ENCODE measurements at regions not wholly inside any gene's neighbourhood (a gene's known extent, or its start where the extent isn't known, plus 50 kb on each side); places are given as distances from the start of the nearest gene placed in this dataset.

DNA sequence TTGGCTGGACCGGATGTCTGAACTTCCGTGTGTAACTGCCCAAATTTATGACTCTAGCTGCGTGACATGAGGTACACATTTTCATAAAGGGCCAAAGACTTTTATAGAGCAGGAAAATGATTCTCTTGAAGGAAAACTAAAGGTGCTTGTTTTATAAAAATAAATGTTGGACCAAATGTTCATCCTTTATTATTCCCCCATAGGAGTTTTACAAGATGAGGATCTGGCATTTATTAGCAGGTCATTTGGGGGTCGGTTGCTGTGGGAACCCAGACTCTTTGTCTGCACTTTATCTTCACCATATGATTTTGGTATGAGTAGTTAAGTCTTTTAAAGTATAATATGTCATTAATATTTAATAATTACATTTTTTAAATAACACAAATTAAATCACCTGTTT lies 571.2 kb downstream of the EFNA5 start:
- no peak for TF ChIP-seq EP300 (IDR thresholded peaks at IDR 0.05; ENCODE audit: borderline replicate concordance)
- TF ChIP-seq CREB1 (IDR thresholded peaks at IDR 0.05; ENCODE audit: low read depth): no peak
- TF ChIP-seq, protein P1, sequence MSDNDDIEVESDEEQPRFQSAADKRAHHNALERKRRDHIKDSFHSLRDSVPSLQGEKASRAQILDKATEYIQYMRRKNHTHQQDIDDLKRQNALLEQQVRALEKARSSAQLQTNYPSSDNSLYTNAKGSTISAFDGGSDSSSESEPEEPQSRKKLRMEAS (IDR thresholded peaks at IDR 0.05): no peak
- TF ChIP-seq TAF1 (IDR thresholded peaks at IDR 0.05; ENCODE audit: low read depth): no peak

DNA sequence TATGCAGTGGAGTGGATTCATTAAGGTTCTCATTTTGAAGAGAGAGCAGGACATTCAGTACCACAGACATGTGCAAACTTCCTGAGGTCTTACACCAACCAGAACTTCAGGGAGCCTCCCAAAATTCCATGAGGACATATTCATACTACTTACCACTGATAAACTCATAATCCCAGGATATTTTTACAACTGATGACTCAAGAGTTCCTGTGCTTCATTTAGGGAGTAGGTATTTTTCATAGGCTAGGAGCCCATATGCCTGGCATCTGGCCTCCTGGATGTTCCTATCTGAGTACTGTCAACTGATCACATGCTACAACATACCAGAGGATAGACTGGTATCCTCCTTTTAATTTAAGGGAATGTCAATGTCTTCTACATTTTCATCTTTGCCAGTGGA lies 578.0 kb downstream of the EFNA5 start:
- TF ChIP-seq, protein P2, sequence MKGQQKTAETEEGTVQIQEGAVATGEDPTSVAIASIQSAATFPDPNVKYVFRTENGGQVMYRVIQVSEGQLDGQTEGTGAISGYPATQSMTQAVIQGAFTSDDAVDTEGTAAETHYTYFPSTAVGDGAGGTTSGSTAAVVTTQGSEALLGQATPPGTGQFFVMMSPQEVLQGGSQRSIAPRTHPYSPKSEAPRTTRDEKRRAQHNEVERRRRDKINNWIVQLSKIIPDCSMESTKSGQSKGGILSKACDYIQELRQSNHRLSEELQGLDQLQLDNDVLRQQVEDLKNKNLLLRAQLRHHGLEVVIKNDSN (IDR thresholded peaks at IDR 0.05): no peak
- TF ChIP-seq ZBTB7A (IDR thresholded peaks at IDR 0.05; ENCODE audit: low read depth): no peak
- TF ChIP-seq, protein P1 (IDR thresholded peaks at IDR 0.05): no peak
- TF ChIP-seq FOXM1 (IDR thresholded peaks at IDR 0.05; ENCODE audit: borderline replicate concordance, low read depth): no peak

DNA sequence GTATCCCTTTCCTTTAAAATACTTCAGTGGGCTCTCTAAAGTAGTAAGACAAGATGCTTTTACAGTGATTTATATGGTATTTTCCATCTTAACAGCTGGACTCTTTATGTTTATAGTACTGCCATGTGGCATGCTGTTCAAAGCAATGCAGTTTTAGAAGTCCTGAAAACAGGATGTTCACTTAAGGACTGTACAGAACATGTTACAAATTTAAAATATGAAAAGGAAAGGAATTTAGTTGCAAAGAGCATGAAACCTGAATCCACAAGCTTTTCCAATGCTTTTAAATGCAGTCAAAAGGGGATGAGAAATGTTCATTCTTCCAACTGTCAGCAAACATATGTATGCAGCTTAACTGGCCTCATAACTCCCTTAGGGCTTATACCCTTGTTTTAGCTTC lies 580.2 kb downstream of the EFNA5 start:
- TF ChIP-seq TCF12 (IDR thresholded peaks at IDR 0.05; ENCODE audit: low read depth): no peak
- TF ChIP-seq TAF1 (IDR thresholded peaks at IDR 0.05; ENCODE audit: low read depth): no peak
- TF ChIP-seq CEBPB (IDR thresholded peaks at IDR 0.05): no peak
- no peak for TF ChIP-seq CREB1 (IDR thresholded peaks at IDR 0.05; ENCODE audit: low read depth)
- TF ChIP-seq, protein P1 (IDR thresholded peaks at IDR 0.05): no peak
- TF ChIP-seq NFIC (IDR thresholded peaks at IDR 0.05): no peak
- no peak for TF ChIP-seq EP300 (IDR thresholded peaks at IDR 0.05; ENCODE audit: borderline replicate concordance)
- no peak for TF ChIP-seq TEAD4 (IDR thresholded peaks at IDR 0.05)
- TF ChIP-seq, protein P2 (IDR thresholded peaks at IDR 0.05): no peak
- TF ChIP-seq ZBTB7A (IDR thresholded peaks at IDR 0.05; ENCODE audit: low read depth): no peak
- TF ChIP-seq YY1 (IDR thresholded peaks at IDR 0.05; ENCODE audit: low read depth): no peak
- TF ChIP-seq RAD21 (IDR thresholded peaks at IDR 0.05; ENCODE audit: low read depth): no peak
- TF ChIP-seq, protein P3, sequence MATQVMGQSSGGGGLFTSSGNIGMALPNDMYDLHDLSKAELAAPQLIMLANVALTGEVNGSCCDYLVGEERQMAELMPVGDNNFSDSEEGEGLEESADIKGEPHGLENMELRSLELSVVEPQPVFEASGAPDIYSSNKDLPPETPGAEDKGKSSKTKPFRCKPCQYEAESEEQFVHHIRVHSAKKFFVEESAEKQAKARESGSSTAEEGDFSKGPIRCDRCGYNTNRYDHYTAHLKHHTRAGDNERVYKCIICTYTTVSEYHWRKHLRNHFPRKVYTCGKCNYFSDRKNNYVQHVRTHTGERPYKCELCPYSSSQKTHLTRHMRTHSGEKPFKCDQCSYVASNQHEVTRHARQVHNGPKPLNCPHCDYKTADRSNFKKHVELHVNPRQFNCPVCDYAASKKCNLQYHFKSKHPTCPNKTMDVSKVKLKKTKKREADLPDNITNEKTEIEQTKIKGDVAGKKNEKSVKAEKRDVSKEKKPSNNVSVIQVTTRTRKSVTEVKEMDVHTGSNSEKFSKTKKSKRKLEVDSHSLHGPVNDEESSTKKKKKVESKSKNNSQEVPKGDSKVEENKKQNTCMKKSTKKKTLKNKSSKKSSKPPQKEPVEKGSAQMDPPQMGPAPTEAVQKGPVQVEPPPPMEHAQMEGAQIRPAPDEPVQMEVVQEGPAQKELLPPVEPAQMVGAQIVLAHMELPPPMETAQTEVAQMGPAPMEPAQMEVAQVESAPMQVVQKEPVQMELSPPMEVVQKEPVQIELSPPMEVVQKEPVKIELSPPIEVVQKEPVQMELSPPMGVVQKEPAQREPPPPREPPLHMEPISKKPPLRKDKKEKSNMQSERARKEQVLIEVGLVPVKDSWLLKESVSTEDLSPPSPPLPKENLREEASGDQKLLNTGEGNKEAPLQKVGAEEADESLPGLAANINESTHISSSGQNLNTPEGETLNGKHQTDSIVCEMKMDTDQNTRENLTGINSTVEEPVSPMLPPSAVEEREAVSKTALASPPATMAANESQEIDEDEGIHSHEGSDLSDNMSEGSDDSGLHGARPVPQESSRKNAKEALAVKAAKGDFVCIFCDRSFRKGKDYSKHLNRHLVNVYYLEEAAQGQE (IDR thresholded peaks at IDR 0.05; ENCODE audit: low read depth): no peak
- no peak for TF ChIP-seq EGR1 (IDR thresholded peaks at IDR 0.05)
- no peak for TF ChIP-seq FOXM1 (IDR thresholded peaks at IDR 0.05; ENCODE audit: borderline replicate concordance, low read depth)

DNA sequence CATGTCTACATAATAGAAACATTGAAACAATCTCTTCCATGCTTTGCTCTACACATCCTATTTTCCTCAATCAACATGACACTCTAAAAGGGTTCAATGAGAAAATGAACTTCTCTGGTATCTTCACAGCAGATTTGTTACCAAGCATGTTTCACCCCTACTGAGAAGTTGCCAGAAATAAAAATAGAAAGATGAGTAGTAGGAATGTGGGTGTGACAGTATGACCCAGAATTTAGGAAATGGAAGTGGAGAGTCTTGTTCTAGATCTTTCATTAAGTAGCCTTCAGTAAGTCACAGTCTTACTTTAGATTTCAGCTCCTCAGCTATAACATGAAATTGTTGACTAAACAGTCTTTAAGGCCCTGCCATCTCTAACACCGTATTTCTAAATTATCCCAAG lies 581.8 kb downstream of the EFNA5 start:
- TF ChIP-seq CEBPB (IDR thresholded peaks at IDR 0.05) (no peak), TAF1 (IDR thresholded peaks at IDR 0.05; ENCODE audit: low read depth) (no peak), ZBTB7A (IDR thresholded peaks at IDR 0.05; ENCODE audit: low read depth) (no peak), FOXM1 (IDR thresholded peaks at IDR 0.05; ENCODE audit: borderline replicate concordance, low read depth) (no peak), EGR1 (IDR thresholded peaks at IDR 0.05) (no peak), EP300 (IDR thresholded peaks at IDR 0.05; ENCODE audit: borderline replicate concordance) (no peak)
- TF ChIP-seq, protein P1 (IDR thresholded peaks at IDR 0.05): no peak
- TF ChIP-seq, protein P2 (IDR thresholded peaks at IDR 0.05): no peak
- TF ChIP-seq, protein P3 (IDR thresholded peaks at IDR 0.05; ENCODE audit: low read depth): no peak

DNA sequence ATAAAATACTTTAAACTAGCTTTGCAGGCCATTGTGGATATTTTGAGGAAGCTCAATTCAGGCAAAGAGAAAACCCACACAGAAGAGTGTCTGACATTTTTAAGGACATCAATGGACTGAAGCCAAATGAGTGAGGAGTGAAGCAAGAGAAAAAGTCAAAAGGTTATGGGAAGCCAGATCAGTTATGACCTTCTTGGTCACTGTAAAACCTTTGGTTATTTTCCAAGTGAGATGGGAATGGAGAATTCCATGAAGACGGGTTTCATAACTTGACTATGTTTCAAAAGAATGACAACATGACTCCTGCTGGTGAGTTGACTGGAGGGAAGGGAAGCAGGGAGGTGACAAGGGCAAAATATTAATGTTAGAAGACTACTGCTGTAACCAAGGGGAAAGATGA lies 585.2 kb downstream of the EFNA5 start:
- TF ChIP-seq NFIC (IDR thresholded peaks at IDR 0.05): no peak
- TF ChIP-seq, protein P2 (IDR thresholded peaks at IDR 0.05): no peak
- no peak for TF ChIP-seq EP300 (IDR thresholded peaks at IDR 0.05; ENCODE audit: borderline replicate concordance)
- no peak for TF ChIP-seq ZBTB7A (IDR thresholded peaks at IDR 0.05; ENCODE audit: low read depth)
- no peak for TF ChIP-seq TCF12 (IDR thresholded peaks at IDR 0.05; ENCODE audit: low read depth)
- TF ChIP-seq YY1 (IDR thresholded peaks at IDR 0.05; ENCODE audit: low read depth): no peak
- no peak for TF ChIP-seq CREB1 (IDR thresholded peaks at IDR 0.05; ENCODE audit: low read depth)
- no peak for TF ChIP-seq TEAD4 (IDR thresholded peaks at IDR 0.05)
- TF ChIP-seq, protein P1 (IDR thresholded peaks at IDR 0.05): no peak
- TF ChIP-seq FOXM1 (IDR thresholded peaks at IDR 0.05; ENCODE audit: borderline replicate concordance, low read depth): no peak
- no peak for TF ChIP-seq EGR1 (IDR thresholded peaks at IDR 0.05)
- TF ChIP-seq TAF1 (IDR thresholded peaks at IDR 0.05; ENCODE audit: low read depth): no peak
- no peak for TF ChIP-seq CEBPB (IDR thresholded peaks at IDR 0.05)
- TF ChIP-seq, protein P3 (IDR thresholded peaks at IDR 0.05; ENCODE audit: low read depth): no peak
